Panc1 (cell line): ENCODE measurements at regions not wholly inside any gene's neighbourhood (a gene's known extent, or its start where the extent isn't known, plus 50 kb on each side); places are given as distances from the start of the nearest gene placed in this dataset.

Experiments
- ATAC-seq: fragments of 200-7000 bp; cut with Tn5 transposase; 2 replicates; pipeline ENCODE4 v1.9.1; 2020; ENCODE audit warnings: mild to moderate bottlenecking, moderate library complexity
- BruUV-seq: library from RNA; stranded (reverse); fragments of 400-500 nt; replicated peaks from 2 replicates; lab custom pipeline; 2021; lab: Mats Ljungman, UMichigan
- CTCF ChIA-PET: fragments of 300-600 bp; sonication (Branson Sonifier 250); formaldehyde crosslinking; loops from one replicate; lab custom pipeline; 2022; ENCODE audit warnings: antibody characterized with exemption; lab: Charles Lee
- POLR2A ChIA-PET: fragments of 300-600 bp; sonication (Branson Sonifier 250); formaldehyde crosslinking; loops from one replicate; lab custom pipeline; 2022; ENCODE audit warnings: antibody characterized with exemption; lab: Charles Lee
- DNase-seq: peaks from one replicate; pipeline ENCODE4 v3.0.0-alpha.2; 2010; ENCODE audit warnings: low read depth, low spot score
- H3K27ac ChIP-seq: 2 replicates; pipeline ENCODE4 v1.5.1; 2011; ENCODE audit warnings: mild to moderate bottlenecking, low read length, inconsistent platforms
- H3K27me3 ChIP-seq: fragments of 200-500 bp; sonication (Bioruptor generic); 2 replicates; pipeline ENCODE4 v1.6.0; 2014; ENCODE audit warnings: low read length, inconsistent platforms; ENCODE audit not compliant: control insufficient read depth, insufficient read depth
- H3K36me3 ChIP-seq: fragments of 200-500 bp; sonication (Bioruptor generic); 2 replicates; pipeline ENCODE4 v1.5.1; 2014; ENCODE audit warnings: inconsistent platforms, mild to moderate bottlenecking, low read length, moderate library complexity; ENCODE audit not compliant: control insufficient read depth, insufficient read depth
- H3K4me1 ChIP-seq: 2 replicates; pipeline ENCODE4 v1.5.1; 2011; ENCODE audit warnings: inconsistent platforms, mild to moderate bottlenecking, low read length, moderate library complexity; ENCODE audit not compliant: control insufficient read depth, insufficient read depth
- H3K4me3 ChIP-seq, 2 experiments: 2 replicates each; pipeline ENCODE4 v1.5.1; 2011 to 2012; ENCODE audit warnings: low read depth in 2 of 2, low read length in 2 of 2, mild to moderate bottlenecking in 2 of 2, inconsistent platforms in 1 of 2, moderate library complexity in 1 of 2
- H3K9me3 ChIP-seq: fragments of 200-500 bp; sonication (Bioruptor generic); 2 replicates; pipeline ENCODE4 v1.5.1; 2014; ENCODE audit warnings: low read depth, mild to moderate bottlenecking, inconsistent platforms, low read length, moderate library complexity; ENCODE audit not compliant: control insufficient read depth, insufficient read depth
- POLR2AphosphoS5 ChIP-seq: IDR thresholded peaks from 2 replicates; pipeline ENCODE4 v1.6.1; 2012; ENCODE audit warnings: mild to moderate bottlenecking, low read depth, low read length, moderate library complexity
- REST ChIP-seq, 2 experiments: IDR thresholded peaks; 2 replicates each; pipeline ENCODE4 v1.6.1; 2011 to 2012; ENCODE audit warnings: low read depth in 2 of 2, control low read depth in 1 of 2, low read length in 1 of 2, mild to moderate bottlenecking in 1 of 2, moderate library complexity in 1 of 2; ENCODE audit not compliant: insufficient read depth in 1 of 2
- SIN3A ChIP-seq: IDR thresholded peaks from 2 replicates; pipeline ENCODE4 v1.6.1; 2012; ENCODE audit warnings: low read depth, mild to moderate bottlenecking, low read length, moderate library complexity, borderline replicate concordance; ENCODE audit not compliant: insufficient read depth
- TCF7L2 ChIP-seq: IDR thresholded peaks from 2 replicates; pipeline ENCODE4 v1.6.1; 2011; ENCODE audit warnings: mild to moderate bottlenecking, low read depth, low read length, inconsistent platforms
- in situ Hi-C: cut with HindIII; loops from 2 replicates; pipeline ENCODE4 v1.10.0; 2016; ENCODE audit warnings: low sequenced_read_pairs, low pct_unique_long_range_greater_than_20kb
- intact Hi-C: fragments of 100-400 bp; cut with micrococcal nuclease; formaldehyde crosslinking; loops from one replicate; pipeline ENCODE4 v1.10.0; 2022; ENCODE audit not compliant: unreplicated experiment
- TF ChIP-seq, protein P1 (sequence below): fragments of 450-650 bp; IDR thresholded peaks from 2 replicates; pipeline ENCODE4 v1.5.1; 2017; ENCODE audit warnings: mild to moderate bottlenecking

- no TSS peak for BruUV-seq
- ChIA-PET POLR2A (no interaction called here), CTCF (no interaction called here)
- H3K4me3 ChIP-seq = no peak overlapping the region
- ATAC-seq = no peak
- no peak for DNase-seq
- H3K27me3 ChIP-seq = no peaks in the 10 kb centered on the region
- intact Hi-C loops = no loop called here
- in situ Hi-C loops = no loop called here
- H3K4me1 ChIP-seq = no peaks in the 10 kb centered on the region
- H3K9me3 ChIP-seq = no peaks in the 10 kb centered on the region
- no peaks in the 10 kb centered on the region for H3K36me3 ChIP-seq
- no peak overlapping the region for H3K27ac ChIP-seq
- TF ChIP-seq, protein P1, sequence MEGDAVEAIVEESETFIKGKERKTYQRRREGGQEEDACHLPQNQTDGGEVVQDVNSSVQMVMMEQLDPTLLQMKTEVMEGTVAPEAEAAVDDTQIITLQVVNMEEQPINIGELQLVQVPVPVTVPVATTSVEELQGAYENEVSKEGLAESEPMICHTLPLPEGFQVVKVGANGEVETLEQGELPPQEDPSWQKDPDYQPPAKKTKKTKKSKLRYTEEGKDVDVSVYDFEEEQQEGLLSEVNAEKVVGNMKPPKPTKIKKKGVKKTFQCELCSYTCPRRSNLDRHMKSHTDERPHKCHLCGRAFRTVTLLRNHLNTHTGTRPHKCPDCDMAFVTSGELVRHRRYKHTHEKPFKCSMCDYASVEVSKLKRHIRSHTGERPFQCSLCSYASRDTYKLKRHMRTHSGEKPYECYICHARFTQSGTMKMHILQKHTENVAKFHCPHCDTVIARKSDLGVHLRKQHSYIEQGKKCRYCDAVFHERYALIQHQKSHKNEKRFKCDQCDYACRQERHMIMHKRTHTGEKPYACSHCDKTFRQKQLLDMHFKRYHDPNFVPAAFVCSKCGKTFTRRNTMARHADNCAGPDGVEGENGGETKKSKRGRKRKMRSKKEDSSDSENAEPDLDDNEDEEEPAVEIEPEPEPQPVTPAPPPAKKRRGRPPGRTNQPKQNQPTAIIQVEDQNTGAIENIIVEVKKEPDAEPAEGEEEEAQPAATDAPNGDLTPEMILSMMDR = no peak
- TF ChIP-seq REST (IDR thresholded peaks at IDR 0.05; ENCODE audit: insufficient read depth in 1 of 2, low read depth in 2 of 2, low read length in 1 of 2) (no peak), POLR2AphosphoS5 (no peak), TCF7L2 (no peak), SIN3A (no peak)
These were observed 66.4 kb upstream of the GOLIM4 start for GRCh38 chr3:168162172-168162571.

GRCh38 chr3:168161696-168162095, 66.0 kb upstream of the GOLIM4 start:
- CTCF ChIA-PET = no interaction called here
- Histone ChIP-seq H3K36me3 (no peaks in the 10 kb centered on the region), H3K27me3 (no peaks in the 10 kb centered on the region), H3K4me1 (no peaks in the 10 kb centered on the region), H3K9me3 (no peaks in the 10 kb centered on the region), H3K27ac (no peak overlapping the region), H3K4me3 (no peak overlapping the region)
- ATAC-seq = no peak
- in situ Hi-C loops = no loop called here
- POLR2A ChIA-PET = no interaction called here
- intact Hi-C loops = no loop called here
- BruUV-seq = no TSS peak
- no peak for DNase-seq
- no peak for TF ChIP-seq TCF7L2
- no peak for TF ChIP-seq POLR2AphosphoS5
- no peak for TF ChIP-seq SIN3A
- TF ChIP-seq REST (IDR thresholded peaks at IDR 0.05; ENCODE audit: insufficient read depth in 1 of 2, low read depth in 2 of 2, low read length in 1 of 2) = no peak
- TF ChIP-seq, protein P1 = no peak
